NCI-H446 (cell line): ENCODE measurements at regions not wholly inside any gene's neighbourhood (a gene's known extent, or its start where the extent isn't known, plus 50 kb on each side); places are given as distances from the start of the nearest gene placed in this dataset.

Experiments used
- DNase-seq, 2 experiments: peaks; one replicate each; lab custom pipeline; 2025; lab: John Stamatoyannopoulos, UW

- DNase-seq = no peak
Measured at GRCh38 chr13:75052616-75053015, 429.4 kb downstream of the TBC1D4 start.

GRCh38 chr13:75050419-75051046 lies 431.4 kb downstream of the TBC1D4 start:
- DNase-seq = no peak

GRCh38 chr13:75049735-75050335 lies 432.1 kb downstream of the TBC1D4 start:
- no peak for DNase-seq

GRCh38 chr13:75042807-75043206 lies 439.2 kb downstream of the TBC1D4 start:
- DNase-seq = no peak

- DNase-seq = no peak
Measured at GRCh38 chr13:75038393-75039113, 443.4 kb downstream of the TBC1D4 start.

- DNase-seq = peak in 1 of 2 experiments; percentile 19
Measured at GRCh38 chr13:75025956-75026355, 456.0 kb downstream of the TBC1D4 start.

GRCh38 chr13:75024602-75025001 lies 457.4 kb downstream of the TBC1D4 start:
- DNase-seq = no peak

- no peak for DNase-seq
Measured at GRCh38 chr13:75023609-75024008, 458.4 kb downstream of the TBC1D4 start.

- DNase-seq = no peak
Measured at GRCh38 chr13:75021151-75021550, 460.8 kb downstream of the TBC1D4 start.

- no peak for DNase-seq
Measured at GRCh38 chr13:75016225-75016624, 465.7 kb downstream of the TBC1D4 start.

GRCh38 chr13:75013818-75014217 lies 468.2 kb downstream of the TBC1D4 start:
- DNase-seq = no peak

- DNase-seq = no peak
Measured at GRCh38 chr13:75010941-75011340, 471.0 kb downstream of the TBC1D4 start.

GRCh38 chr13:75008926-75009325 lies 473.0 kb downstream of the TBC1D4 start:
- DNase-seq = no peak

- no peak for DNase-seq
Measured at GRCh38 chr13:74990992-74991391, 491.0 kb downstream of the TBC1D4 start.

- no peak for DNase-seq
Measured at GRCh38 chr13:74987124-74987690, 494.8 kb downstream of the TBC1D4 start.

- DNase-seq = no peak
Measured at GRCh38 chr13:74986609-74987008, 495.4 kb downstream of the TBC1D4 start.

- no peak for DNase-seq
Measured at GRCh38 chr13:74979703-74980102, 502.3 kb downstream of the TBC1D4 start.

GRCh38 chr13:74978591-74978990 lies 503.4 kb downstream of the TBC1D4 start:
- no peak for DNase-seq

GRCh38 chr13:74977498-74977897 lies 504.5 kb downstream of the TBC1D4 start:
- no peak for DNase-seq

GRCh38 chr13:74975111-74975510 lies 506.9 kb downstream of the TBC1D4 start:
- DNase-seq = no peak

- DNase-seq = no peak
Measured at GRCh38 chr13:74973935-74974879, 507.8 kb downstream of the TBC1D4 start.

- DNase-seq = no peak
Measured at GRCh38 chr13:74969419-74969818, 512.5 kb downstream of the TBC1D4 start.
